NCI-H2196 (cell line): ENCODE measurements at regions not wholly inside any gene's neighbourhood (a gene's known extent, or its start where the extent isn't known, plus 50 kb on each side); places are given as distances from the start of the nearest gene placed in this dataset.

Experiments used
- DNase-seq: peaks from one replicate; lab custom pipeline; 2025; ENCODE audit not compliant: unreplicated experiment; lab: John Stamatoyannopoulos, UW

GRCh38 chr6:126804332-126805064 is 314.0 kb upstream of the RSPO3 start:
- DNase-seq = peak; percentile 30

GRCh38 chr6:126805861-126806260 is 312.6 kb upstream of the RSPO3 start:
- DNase-seq = no peak

- no peak for DNase-seq
Measured at GRCh38 chr6:126807876-126808275, 310.6 kb upstream of the RSPO3 start.

- DNase-seq = no peak
Measured at GRCh38 chr6:126811321-126811720, 307.1 kb upstream of the RSPO3 start.

- DNase-seq = no peak
Measured at GRCh38 chr6:126812010-126812409, 306.5 kb upstream of the RSPO3 start.

- DNase-seq = no peak
Measured at GRCh38 chr6:126812651-126813050, 305.8 kb upstream of the RSPO3 start.

- DNase-seq = no peak
Measured at GRCh38 chr6:126820634-126821033, 297.8 kb upstream of the RSPO3 start.

- DNase-seq = no peak
Measured at GRCh38 chr6:126821706-126822105, 296.8 kb upstream of the RSPO3 start.

GRCh38 chr6:126824226-126824625 is 294.2 kb upstream of the RSPO3 start:
- DNase-seq = no peak

GRCh38 chr6:126824815-126825214 is 293.7 kb upstream of the RSPO3 start:
- no peak for DNase-seq

- DNase-seq = no peak
Measured at GRCh38 chr6:126826166-126826714, 292.2 kb upstream of the RSPO3 start.

- DNase-seq = no peak
Measured at GRCh38 chr6:126831461-126831860, 287.0 kb upstream of the RSPO3 start.

- no peak for DNase-seq
Measured at GRCh38 chr6:126842769-126843168, 275.7 kb upstream of the RSPO3 start.

- no peak for DNase-seq
Measured at GRCh38 chr6:126848119-126848518, 270.4 kb upstream of the RSPO3 start.

- no peak for DNase-seq
Measured at GRCh38 chr6:126867641-126868040, 250.8 kb upstream of the RSPO3 start.

- no peak for DNase-seq
Measured at GRCh38 chr6:126873351-126873750, 245.1 kb upstream of the RSPO3 start.

- no peak for DNase-seq
Measured at GRCh38 chr6:126873791-126874190, 244.7 kb upstream of the RSPO3 start.

- no peak for DNase-seq
Measured at GRCh38 chr6:126876446-126876845, 242.0 kb upstream of the RSPO3 start.

GRCh38 chr6:126880964-126881363 is 237.5 kb upstream of the RSPO3 start:
- DNase-seq = no peak

- no peak for DNase-seq
Measured at GRCh38 chr6:126886106-126886505, 232.4 kb upstream of the RSPO3 start.

GRCh38 chr6:126888727-126889725 is 229.4 kb upstream of the RSPO3 start:
- DNase-seq = no peak

GRCh38 chr6:126890055-126890454 is 228.4 kb upstream of the RSPO3 start:
- no peak for DNase-seq
